T-helper 2 cell (primary cell): ENCODE measurements at regions not wholly inside any gene's neighbourhood (a gene's known extent, or its start where the extent isn't known, plus 50 kb on each side); places are given as distances from the start of the nearest gene placed in this dataset.
"Not testable (repeated sequence)": the region's sequence is repeated elsewhere in the genome, so short reads cannot be mapped to it uniquely, and the experiment has no call there.

Source experiments
- DNase-seq, 5 experiments: peaks; one replicate each; pipeline versions ENCODE4 v3.0.0 to v3.0.0-alpha.2; 2012 to 2022

- DNase-seq, result no peak
Measured at GRCh38 chr5:128800377-128800776, 164.9 kb upstream of the SLC27A6 start.

GRCh38 chr5:128813317-128814070, 151.8 kb upstream of the SLC27A6 start:
- no peak for DNase-seq

- DNase-seq, result no peak
Measured at GRCh38 chr5:128815201-128815600, 150.1 kb upstream of the SLC27A6 start.

- no peak for DNase-seq
Measured at GRCh38 chr5:128825826-128826225, 139.5 kb upstream of the SLC27A6 start.

- DNase-seq, result no peak
Measured at GRCh38 chr5:128826275-128826674, 139.0 kb upstream of the SLC27A6 start.

- DNase-seq, result no peak
Measured at GRCh38 chr5:128836571-128836970, 128.7 kb upstream of the SLC27A6 start.

GRCh38 chr5:128838623-128839022, 126.7 kb upstream of the SLC27A6 start:
- no peak for DNase-seq

GRCh38 chr5:128842241-128842640, 123.0 kb upstream of the SLC27A6 start:
- DNase-seq, result no peak

GRCh38 chr5:128844354-128844923, 120.8 kb upstream of the SLC27A6 start:
- no peak for DNase-seq

GRCh38 chr5:128850049-128850448, 115.2 kb upstream of the SLC27A6 start:
- no peak for DNase-seq

GRCh38 chr5:128854931-128855330, 110.4 kb upstream of the SLC27A6 start:
- DNase-seq, result no peak

GRCh38 chr5:128857076-128857677, 108.1 kb upstream of the SLC27A6 start:
- no peak for DNase-seq

- no peak for DNase-seq
Measured at GRCh38 chr5:128858995-128859394, 106.3 kb upstream of the SLC27A6 start.

GRCh38 chr5:128861155-128861554, 104.1 kb upstream of the SLC27A6 start:
- not testable (repeated sequence) for DNase-seq

GRCh38 chr5:128869970-128870369, 95.3 kb upstream of the SLC27A6 start:
- DNase-seq, result no peak

- no peak for DNase-seq
Measured at GRCh38 chr5:128870373-128870772, 94.9 kb upstream of the SLC27A6 start.

GRCh38 chr5:128870923-128871322, 94.4 kb upstream of the SLC27A6 start:
- no peak for DNase-seq

- no peak for DNase-seq
Measured at GRCh38 chr5:128876569-128877382, 88.5 kb upstream of the SLC27A6 start.

GRCh38 chr5:128877476-128877875, 87.8 kb upstream of the SLC27A6 start:
- no peak for DNase-seq

GRCh38 chr5:128881502-128882018, 83.7 kb upstream of the SLC27A6 start:
- no peak for DNase-seq

- DNase-seq, result no peak
Measured at GRCh38 chr5:128885649-128886255, 79.5 kb upstream of the SLC27A6 start.

GRCh38 chr5:128895122-128895521, 70.2 kb upstream of the SLC27A6 start:
- no peak for DNase-seq

GRCh38 chr5:128896675-128897074, 68.6 kb upstream of the SLC27A6 start:
- DNase-seq, result no peak
